HEK293T (cell line): ENCODE measurements at regions not wholly inside any gene's neighbourhood (a gene's known extent, or its start where the extent isn't known, plus 50 kb on each side); places are given as distances from the start of the nearest gene placed in this dataset.

Source experiments
- ARNT ChIP-seq: fragments of 450-650 bp; IDR thresholded peaks from 2 replicates; pipeline ENCODE4 v1.6.1; 2017; ENCODE audit warnings: mild to moderate bottlenecking
- CTBP1 ChIP-seq: fragments of 450-650 bp; IDR thresholded peaks from 2 replicates; pipeline ENCODE4 v1.6.1; 2016; ENCODE audit warnings: borderline replicate concordance
- FOXA1 ChIP-seq: fragments of 450-650 bp; IDR thresholded peaks from 2 replicates; pipeline ENCODE4 v1.6.1; 2016; ENCODE audit warnings: mild to moderate bottlenecking
- FOXM1 ChIP-seq: fragments of 450-650 bp; IDR thresholded peaks from 2 replicates; pipeline ENCODE4 v1.6.1; 2017; ENCODE audit warnings: mild to moderate bottlenecking, borderline replicate concordance
- PKNOX1 ChIP-seq: fragments of 450-650 bp; IDR thresholded peaks from 2 replicates; pipeline ENCODE4 v1.6.1; 2016
- SUZ12 ChIP-seq: fragments of 450-650 bp; IDR thresholded peaks from 2 replicates; pipeline ENCODE4 v1.6.1; 2016; ENCODE audit warnings: mild to moderate bottlenecking

DNA sequence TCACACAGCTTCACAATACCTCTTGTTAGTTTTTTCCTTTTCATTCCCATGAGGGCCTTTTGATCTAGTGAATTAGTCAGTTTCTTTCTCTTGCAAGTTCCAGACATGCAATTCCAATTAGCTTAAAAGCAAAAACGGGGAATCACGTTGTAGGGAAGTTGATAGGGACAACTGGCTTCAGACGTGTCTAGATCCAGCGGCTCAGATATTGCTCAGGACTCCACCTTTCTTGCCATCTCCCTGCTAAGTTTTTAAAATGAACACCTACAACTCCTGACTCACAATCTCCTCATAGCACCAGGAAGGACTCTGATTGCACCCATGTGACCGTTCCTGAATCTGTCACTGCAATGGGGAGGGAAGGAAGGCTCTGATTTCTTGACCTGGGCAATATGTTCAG, 63.8 kb upstream of the ARHGAP29 start:
- TF ChIP-seq CTBP1 (no peak), PKNOX1 (no peak), ARNT (no peak), FOXA1 (no peak), FOXM1 (no peak), SUZ12 (no peak)
